ENCODE measurements at regions not wholly inside any gene's neighbourhood (a gene's known extent, or its start where the extent isn't known, plus 50 kb on each side); places are given as distances from the start of the nearest gene placed in this dataset.
"Not testable (repeated sequence)": the region's sequence is repeated elsewhere in the genome, so short reads cannot be mapped to it uniquely, and the experiment has no call there.

- no peak for DNase-seq (ENCODE audit: low spot score)
Measured at GRCh38 chr5:5741418-5741817, 318.9 kb downstream of the ICE1 start.

- no peak for DNase-seq (ENCODE audit: low spot score)
Measured at GRCh38 chr5:5739490-5739945, 317.0 kb downstream of the ICE1 start.

DNA sequence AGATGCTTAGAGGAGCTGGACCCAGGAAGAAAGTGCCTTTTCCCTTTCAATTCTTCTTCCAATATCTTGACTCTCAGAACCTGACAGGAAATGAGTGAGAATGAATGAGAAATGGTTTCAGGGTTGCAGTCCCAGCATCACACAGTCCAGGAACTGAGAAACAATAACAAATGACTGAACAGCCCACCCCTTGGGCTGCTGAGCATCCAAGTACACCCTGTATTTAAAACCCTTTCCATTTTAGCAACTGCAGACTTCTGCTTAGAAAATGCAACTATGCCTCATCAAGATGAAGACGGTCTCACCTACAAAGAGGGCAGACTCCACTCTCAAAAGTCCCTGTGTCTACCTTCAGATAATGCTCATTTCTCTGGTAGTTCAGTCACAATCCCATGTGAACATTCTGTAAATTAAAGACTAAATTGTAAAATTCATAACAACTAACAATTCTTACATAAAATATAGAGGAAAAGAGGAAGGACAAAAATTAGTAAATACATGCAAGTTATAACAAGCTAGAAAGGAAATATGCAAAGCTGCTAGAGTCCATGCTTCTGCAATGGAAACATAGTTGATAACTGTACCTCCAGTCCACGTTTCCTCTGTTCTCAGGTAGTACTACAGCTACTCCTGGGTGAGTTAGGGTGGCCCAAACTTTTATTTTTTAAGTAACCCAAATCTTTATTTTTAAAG, 316.5 kb downstream of the ICE1 start:
- DNase-seq (ENCODE audit: low spot score) = no peak

DNA sequence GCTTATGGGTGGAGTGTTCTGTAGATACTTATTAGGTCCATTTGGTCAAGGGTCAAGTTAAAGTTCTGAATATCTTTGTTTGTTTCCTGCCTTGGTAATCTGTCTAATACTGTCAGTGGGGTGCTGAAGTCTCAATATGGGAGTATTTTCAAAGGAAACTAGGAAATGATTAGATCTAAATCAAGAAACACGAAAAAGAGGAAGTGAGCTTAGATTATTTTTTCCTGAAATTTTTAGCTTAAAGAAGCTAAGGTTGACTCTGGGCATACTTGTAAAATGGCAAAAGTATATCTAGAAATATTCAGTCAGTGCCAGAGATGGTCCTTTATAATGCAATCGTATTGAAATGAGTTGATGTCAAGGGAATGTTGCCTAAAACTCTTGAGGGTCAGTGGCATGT, 313.5 kb downstream of the ICE1 start:
- DNase-seq (ENCODE audit: low spot score) = no peak

- not testable (repeated sequence) for DNase-seq (ENCODE audit: low spot score)
Measured at GRCh38 chr5:5733058-5733457, 310.6 kb downstream of the ICE1 start.

DNA sequence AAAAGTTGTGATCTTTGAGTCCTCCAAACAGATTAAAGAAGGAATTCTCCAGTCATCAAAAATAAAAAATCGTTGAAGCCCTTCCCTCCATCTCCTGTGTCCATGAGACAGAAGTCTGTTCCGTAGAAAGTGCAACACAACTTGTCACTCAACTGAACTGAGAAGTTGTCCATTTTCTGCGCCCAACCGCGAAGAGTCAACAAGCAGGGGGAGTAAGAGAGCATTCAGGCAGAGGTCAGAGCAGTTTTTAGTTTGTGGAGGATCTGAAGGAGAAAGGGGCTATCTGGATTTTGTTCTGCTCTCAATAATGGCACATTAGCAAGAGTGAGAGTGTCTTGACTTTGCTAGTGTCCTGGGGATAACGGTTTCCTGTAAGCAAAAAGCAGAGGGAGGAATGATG, 303.9 kb downstream of the ICE1 start:
- DNase-seq (ENCODE audit: low spot score) = no peak

- DNase-seq (ENCODE audit: low spot score) = no peak
Measured at GRCh38 chr5:5721881-5722280, 299.4 kb downstream of the ICE1 start.

- no peak for DNase-seq (ENCODE audit: low spot score)
Measured at GRCh38 chr5:5719292-5719691, 296.8 kb downstream of the ICE1 start.

DNA sequence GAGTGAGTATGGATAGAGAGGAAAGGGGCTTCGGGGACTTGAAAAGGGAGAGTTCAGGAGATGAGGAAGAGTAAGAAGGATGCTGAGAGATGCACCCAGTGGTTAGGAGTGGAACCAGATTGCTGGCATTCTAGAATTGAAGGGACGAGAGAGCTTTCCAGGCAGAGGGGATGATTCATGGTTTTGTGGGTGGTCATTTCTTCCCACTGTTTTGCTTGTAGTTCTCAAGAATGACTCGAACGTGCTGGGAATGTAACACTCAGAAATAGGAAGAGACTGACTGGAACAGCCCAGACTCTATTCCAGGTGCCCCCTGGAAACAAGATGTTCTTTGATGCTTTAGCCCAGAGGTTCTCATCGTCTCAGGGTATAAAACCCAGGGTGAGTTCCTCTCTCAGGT, 294.2 kb downstream of the ICE1 start:
- no peak for DNase-seq (ENCODE audit: low spot score)

DNA sequence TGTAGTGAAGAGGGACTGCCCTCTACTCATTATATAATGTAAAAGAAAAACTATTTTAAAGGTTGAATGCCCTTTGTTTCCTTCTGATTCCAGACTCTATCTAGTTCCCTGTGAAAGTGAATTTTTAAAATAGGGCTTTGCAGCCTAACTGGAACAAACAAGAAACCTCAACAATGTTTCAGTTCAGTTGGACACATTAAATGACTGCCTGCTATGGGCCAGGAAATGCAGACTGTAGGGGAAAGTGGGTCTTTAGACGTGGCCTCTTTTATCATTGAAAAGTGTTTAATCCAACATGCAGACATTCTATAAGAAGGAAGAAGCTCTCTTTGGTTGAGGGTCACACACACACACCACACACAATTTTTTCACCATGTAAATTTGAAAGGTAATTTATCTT, 289.1 kb downstream of the ICE1 start:
- DNase-seq (ENCODE audit: low spot score) = no peak

DNA sequence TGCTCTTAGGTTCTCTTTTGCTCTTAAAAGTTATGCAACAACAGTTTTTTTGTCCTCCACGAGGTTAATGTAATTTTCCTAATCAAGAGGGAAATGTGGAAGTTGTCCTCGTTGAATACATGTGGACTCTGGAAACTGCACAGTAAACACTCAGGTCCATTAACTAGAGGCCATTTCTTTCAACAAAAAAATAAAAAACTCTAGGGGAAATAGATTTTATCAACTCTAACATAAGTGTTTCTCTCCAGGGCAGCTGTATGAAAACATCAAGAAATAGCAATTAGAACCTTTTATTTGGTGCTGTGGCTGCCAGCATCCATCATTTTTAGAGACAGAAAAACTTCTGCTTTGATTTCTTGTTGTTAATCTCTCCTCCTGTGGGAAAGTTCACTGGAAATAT, 288.6 kb downstream of the ICE1 start:
- no peak for DNase-seq (ENCODE audit: low spot score)

DNA sequence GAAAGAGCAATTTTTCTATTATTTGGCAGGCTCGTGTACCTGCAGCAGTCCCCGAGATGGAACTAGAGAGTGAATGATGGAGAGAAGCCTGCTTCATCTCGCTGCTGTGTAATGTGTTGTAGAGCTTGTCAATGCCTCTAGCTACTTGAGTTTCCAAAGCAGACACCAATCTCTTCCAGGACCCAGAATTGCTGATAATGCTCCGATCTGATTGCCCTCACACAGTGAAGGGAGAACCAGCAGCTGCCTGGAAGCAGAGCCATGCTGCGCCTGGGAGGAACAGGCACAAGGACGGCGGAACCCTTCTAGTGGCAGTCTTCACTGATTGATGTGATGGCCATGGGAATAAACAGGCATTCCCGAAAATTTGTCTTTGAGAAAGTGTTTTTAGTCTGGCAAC, 288.0 kb downstream of the ICE1 start:
- no peak for DNase-seq (ENCODE audit: low spot score)

DNA sequence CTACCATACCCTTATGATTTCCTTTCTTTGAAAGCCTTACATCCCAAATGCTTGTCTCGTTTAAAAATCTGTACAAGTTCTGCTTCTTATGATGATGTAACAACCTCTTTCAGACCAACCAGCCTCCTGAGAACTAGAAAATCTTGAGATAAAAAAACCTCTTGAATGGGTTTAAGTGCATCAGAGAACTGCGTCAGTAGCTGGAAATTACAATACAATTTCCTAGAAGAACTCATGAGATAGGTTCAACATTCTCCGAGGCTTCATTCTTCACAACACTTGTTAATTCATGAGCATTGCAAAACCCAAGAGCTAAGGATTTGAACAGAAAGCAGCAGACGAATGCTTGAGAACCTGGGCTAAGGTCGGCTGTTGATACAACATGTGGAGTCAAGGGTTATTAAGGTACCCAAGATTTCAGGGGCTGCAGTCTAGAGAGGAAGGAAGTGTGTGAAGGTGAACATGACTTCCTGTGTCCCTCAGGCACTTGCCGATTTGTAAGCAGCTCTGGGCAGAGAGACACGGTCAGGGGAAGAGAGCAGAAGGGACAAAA, 286.0 kb downstream of the ICE1 start:
- no peak for DNase-seq (ENCODE audit: low spot score)

DNA sequence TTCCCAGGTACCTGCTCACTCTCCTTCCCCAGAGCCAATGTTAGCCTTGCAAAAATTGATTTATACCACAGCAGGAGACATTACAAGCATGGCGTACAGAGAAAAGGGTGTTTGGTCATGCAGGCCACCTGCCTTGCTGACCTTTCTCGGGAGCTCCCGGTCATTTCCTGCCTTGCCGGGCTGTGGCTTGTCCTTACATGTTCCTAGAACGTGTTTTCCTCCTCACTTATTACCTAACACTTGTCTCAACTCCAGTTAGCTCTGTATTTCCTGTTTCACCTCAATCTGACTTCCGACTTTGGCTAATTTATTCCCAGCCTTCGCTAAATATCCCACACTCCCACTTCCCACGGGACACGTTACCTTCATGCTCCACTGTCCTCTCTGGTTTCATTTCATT, 282.5 kb downstream of the ICE1 start:
- DNase-seq (ENCODE audit: low spot score) = no peak

DNA sequence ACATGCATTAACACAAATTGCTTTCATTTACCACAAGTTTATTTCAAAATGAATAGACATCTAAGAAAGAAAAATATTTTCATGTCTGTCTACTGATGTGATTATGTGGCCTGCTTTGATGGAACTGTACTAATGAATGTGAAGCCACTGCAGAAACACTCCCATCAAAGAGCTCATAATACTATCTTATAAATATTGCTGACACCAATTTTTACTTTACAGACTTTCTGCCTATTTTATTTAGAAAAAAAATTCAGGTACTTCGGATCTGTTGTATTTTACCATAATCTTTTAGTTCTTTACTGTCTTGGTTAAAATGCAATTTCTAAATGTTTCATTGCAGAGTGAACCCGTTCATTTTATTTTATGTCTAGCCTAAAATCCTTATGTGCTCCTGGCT, 281.9 kb downstream of the ICE1 start:
- DNase-seq (ENCODE audit: low spot score) = no peak

DNA sequence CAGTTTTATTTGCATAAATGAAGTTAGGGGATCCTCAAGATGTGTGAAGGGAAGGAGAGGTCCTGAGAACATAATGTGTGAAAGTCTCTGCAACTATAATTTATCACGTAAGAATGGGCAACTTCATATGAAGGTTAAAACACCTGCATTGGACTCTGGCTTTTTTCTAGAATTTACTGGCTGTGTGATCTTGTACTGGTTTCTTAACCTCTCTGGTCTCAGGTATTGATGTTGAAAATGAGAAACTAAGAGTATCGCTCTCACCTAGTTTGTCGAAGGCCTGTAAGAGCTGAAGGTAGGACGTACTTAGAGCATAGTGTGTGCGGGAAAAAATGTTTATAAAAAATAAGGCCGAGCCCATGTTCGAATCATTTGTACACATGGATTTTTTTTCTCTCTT, 280.5 kb downstream of the ICE1 start:
- no peak for DNase-seq (ENCODE audit: low spot score)

- no peak for DNase-seq (ENCODE audit: low spot score)
Measured at GRCh38 chr5:5700549-5700948, 278.1 kb downstream of the ICE1 start.

DNA sequence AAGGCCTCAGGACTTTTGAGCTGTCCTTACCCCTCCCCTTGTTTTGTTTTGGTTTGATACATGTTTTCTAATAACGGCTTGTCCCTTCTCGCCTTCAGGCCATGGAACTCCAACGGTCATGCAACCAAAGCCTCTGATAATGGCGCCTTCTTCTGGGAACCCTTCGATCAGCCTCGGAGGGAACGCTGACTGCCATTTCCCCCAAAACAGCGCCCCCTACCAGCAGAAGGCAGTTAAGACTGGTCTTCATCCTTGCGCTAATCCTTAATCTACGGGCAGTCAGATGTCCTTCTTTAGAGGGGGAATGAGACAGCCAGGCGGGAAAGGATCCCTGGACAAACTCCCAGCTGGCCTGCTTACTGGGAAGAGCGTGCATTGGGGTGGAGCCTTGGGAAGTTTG, 276.6 kb downstream of the ICE1 start:
- DNase-seq (ENCODE audit: low spot score) = no peak

- no peak for DNase-seq (ENCODE audit: low spot score)
Measured at GRCh38 chr5:5695266-5695665, 272.8 kb downstream of the ICE1 start.

DNA sequence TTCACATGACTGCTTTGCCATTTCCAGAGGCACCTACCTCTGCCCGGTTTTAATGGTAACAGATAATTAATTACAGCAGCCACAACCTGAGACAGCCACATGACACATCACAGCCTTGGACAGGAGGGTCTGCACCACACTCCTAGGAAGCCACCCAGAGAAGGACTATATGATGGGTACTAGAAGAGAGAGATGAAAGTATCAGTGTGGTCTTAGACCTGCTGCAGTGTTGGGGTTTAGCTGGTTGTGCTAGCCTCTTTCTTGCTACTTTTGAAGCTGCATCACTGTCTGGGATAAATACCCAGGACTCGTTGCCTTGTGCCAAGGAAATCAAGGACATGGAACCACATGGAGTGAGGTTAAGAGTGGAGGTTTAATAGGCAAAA, 266.4 kb downstream of the ICE1 start:
- no peak for DNase-seq (ENCODE audit: low spot score)

- DNase-seq (ENCODE audit: low spot score) = no peak
Measured at GRCh38 chr5:5688194-5688924, 265.9 kb downstream of the ICE1 start.

DNA sequence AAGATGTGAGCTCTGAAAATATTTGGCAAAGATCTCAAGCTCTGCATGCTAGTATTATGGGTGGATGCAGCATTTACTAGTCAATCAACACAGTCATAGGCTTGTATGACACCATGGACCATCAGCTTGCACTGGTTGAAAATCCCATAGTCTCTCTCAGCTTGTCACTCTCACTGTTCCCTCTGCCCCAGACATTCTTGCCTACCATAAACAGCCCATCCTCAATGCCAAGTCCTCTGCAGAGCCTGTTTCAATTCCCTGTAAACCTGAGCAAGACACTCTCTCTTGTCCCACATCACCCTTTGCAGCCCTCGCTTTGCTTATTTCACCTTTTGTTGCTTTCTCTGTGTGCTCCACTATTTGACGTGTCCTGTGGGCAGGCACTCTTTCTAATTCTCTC, 264.6 kb downstream of the ICE1 start:
- DNase-seq (ENCODE audit: low spot score) = no peak

DNA sequence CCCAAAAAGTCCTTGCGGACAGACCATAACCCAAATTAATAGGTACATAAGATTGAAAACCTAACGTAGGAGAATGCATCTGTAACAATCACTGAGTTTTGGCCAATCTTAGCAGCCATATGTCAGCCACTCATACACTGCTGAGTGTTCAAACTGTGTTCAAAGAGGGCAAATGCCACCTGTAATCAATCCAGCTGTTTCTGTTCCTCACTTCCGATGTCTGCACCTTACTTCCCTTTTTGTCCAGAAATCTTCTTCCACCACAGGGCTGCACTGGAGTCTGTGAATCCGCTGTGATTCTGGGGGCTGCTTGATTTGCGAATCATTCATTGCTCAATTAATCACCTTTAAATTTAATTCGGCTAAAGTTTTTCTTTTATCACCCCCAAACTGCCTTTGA, 263.9 kb downstream of the ICE1 start:
- DNase-seq (ENCODE audit: low spot score) = no peak

DNA sequence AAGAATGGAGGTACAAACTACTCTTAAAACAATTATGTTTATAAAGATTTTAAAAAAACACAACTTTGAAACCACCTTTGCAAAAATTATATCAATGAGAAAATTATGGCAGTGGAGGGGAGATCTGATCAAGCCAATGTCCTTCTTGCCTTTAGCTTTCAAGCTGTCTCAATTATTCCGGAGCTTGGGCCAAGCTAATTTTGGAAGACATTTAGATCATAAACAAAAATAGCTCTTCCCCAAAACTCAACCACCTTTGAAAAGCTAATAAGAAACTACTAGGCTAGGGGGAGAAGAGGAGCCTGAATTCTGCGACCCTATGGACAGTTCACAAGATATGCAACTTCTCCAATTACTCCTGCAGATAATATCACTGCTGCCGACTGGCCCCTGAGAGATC, 263.3 kb downstream of the ICE1 start:
- no peak for DNase-seq (ENCODE audit: low spot score)
